ENCODE measurements at regions not wholly inside any gene's neighbourhood (a gene's known extent, or its start where the extent isn't known, plus 50 kb on each side); places are given as distances from the start of the nearest gene placed in this dataset.

DNA sequence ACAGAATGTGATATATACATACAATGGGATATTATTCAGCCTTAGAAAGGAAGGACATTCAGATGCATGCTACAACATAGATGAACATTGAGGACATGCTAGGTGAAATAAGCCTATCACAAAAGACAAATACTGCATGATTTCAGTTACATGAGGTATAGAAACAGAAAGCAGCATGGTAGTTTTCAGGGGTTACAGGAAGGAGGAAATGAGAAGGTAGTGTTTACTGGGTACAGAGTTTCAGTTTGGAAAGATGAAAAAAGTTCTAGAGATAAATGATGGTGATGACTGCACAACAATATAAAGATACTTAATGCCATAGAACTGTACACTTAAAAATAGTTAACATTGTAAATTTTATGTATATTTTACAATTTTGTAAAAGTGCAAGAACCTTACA is 266.7 kb upstream of the C11orf87 start:
- Histone ChIP-seq H3K27me3 (no peaks in the 10 kb centered on the region; the same call in 1 of the 2 replicates), H3K4me1 (no peaks in the 10 kb centered on the region), H3K9me3 (no peaks in the 10 kb centered on the region), H3K36me3 (no peaks in the 10 kb centered on the region), H3K4me3 (ENCODE audit: low read depth, low read length) (no peak overlapping the region)
- no peak for DNase-seq
- TF ChIP-seq CTCF (IDR thresholded peaks at IDR 0.05; ENCODE audit: low read depth, low read length), result no peak

GRCh38 chr11:109165035-109165434 is 257.0 kb upstream of the C11orf87 start:
- Histone ChIP-seq H3K27me3 (no peaks in the 10 kb centered on the region), H3K4me3 (ENCODE audit: low read depth, low read length) (no peak overlapping the region), H3K4me1 (no peaks in the 10 kb centered on the region), H3K9me3 (no peaks in the 10 kb centered on the region), H3K36me3 (no peaks in the 10 kb centered on the region)
- no peak for TF ChIP-seq CTCF (IDR thresholded peaks at IDR 0.05; ENCODE audit: low read depth, low read length)
- no peak for DNase-seq

DNA sequence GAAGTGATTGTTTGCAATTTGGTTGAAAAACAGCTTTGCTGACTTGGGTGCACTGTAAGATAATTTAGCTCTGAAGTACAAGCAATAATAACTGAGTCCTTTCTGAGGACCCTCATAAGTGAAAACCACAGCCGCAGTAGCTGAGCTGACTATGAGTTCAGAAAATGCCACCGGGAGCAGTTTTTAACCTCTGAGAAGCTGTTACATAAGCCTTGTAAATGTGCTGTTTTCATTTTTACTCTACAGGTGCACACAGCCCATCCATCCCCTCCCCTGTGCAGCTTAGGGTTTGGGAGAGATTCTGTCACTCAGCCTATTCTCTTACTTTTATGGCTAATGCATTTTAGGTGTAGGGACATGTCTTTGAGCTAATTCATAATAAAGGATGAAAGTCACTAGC is 255.5 kb upstream of the C11orf87 start:
- H3K36me3 ChIP-seq, result no peaks in the 10 kb centered on the region
- H3K4me1 ChIP-seq, result no peaks in the 10 kb centered on the region
- no peak for TF ChIP-seq CTCF (IDR thresholded peaks at IDR 0.05; ENCODE audit: low read depth, low read length)
- no peaks in the 10 kb centered on the region for H3K9me3 ChIP-seq
- no peaks in the 10 kb centered on the region for H3K27me3 ChIP-seq
- no peak for DNase-seq
- H3K4me3 ChIP-seq (ENCODE audit: low read depth, low read length), result no peak overlapping the region

DNA sequence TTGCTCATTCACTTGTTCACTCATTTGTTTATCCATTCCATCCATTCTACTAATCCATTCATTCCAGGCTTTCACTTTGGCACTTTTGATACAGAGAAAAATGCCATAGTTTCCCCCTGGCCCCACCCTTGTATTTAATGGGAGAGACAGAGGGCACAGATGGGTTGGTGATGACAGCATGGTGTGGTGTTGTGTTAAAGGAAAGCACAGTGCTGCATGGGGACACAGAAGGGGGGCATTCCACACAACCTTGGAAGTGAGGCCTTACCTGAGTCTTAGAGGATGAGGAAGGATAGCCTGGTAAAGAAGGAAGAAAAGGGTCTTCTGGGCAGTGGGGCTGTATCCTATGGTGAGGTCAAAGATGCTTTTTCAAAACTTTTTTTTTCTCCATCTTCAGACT is 248.5 kb upstream of the C11orf87 start:
- TF ChIP-seq CTCF (IDR thresholded peaks at IDR 0.05; ENCODE audit: low read depth, low read length), result no peak
- H3K4me3 ChIP-seq (ENCODE audit: low read depth, low read length), result no peak overlapping the region
- no peaks in the 10 kb centered on the region for H3K4me1 ChIP-seq
- no peaks in the 10 kb centered on the region for H3K27me3 ChIP-seq
- DNase-seq, result no peak
- no peaks in the 10 kb centered on the region for H3K36me3 ChIP-seq
- H3K9me3 ChIP-seq, result no peaks in the 10 kb centered on the region

DNA sequence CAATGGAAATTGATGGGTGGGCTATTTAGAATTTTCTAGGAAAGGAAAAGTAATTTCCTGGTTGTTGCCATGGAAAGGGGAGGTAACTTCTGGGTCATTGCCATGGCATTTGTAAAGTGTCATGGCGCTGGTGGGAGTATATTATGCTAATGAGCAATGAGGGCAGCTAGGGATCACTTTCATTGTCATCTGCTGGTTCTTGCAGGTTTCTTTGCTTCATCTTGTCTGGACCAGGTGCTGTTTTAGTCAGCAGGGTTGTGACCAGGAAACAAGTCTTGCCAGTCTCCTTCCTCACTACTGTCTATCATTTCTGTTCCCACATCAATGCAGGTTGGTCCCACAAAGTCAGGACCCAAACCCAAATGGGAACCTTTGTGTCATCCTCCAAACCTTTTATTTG is 237.6 kb upstream of the C11orf87 start:
- Histone ChIP-seq H3K36me3 (no peaks in the 10 kb centered on the region), H3K4me3 (ENCODE audit: low read depth, low read length) (no peak overlapping the region), H3K4me1 (no peaks in the 10 kb centered on the region), H3K9me3 (no peaks in the 10 kb centered on the region), H3K27me3 (no peaks in the 10 kb centered on the region)
- no peak for DNase-seq
- TF ChIP-seq CTCF (IDR thresholded peaks at IDR 0.05; ENCODE audit: low read depth, low read length), result no peak

DNA sequence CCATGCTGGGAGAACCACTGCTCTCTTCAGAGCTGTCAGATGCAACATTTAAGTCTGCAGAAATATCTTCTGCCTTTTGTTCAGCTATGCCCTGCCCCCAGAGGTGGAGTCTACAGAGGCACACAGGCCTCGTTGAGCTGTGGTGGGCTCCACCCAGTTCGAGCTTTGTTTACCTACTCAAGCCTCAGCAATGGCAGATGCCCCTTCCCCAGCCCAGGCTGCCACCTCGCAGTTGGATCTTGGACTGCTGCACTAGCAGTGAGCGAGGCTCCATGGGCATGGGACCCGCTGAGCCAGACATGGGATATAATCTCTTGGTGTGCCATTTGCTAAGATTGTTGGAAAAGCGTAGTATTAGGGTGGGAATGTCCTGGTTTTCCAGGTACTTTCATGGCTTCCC is 229.1 kb upstream of the C11orf87 start:
- no peaks in the 10 kb centered on the region for H3K36me3 ChIP-seq
- H3K9me3 ChIP-seq, result no peaks in the 10 kb centered on the region
- no peaks in the 10 kb centered on the region for H3K27me3 ChIP-seq
- TF ChIP-seq CTCF (IDR thresholded peaks at IDR 0.05; ENCODE audit: low read depth, low read length), result no peak
- DNase-seq, result no peak
- H3K4me1 ChIP-seq, result no peaks in the 10 kb centered on the region
- no peak overlapping the region for H3K4me3 ChIP-seq (ENCODE audit: low read depth, low read length)

Measured in BE2C (cell line).